ENCODE measurements at regions not wholly inside any gene's neighbourhood (a gene's known extent, or its start where the extent isn't known, plus 50 kb on each side); places are given as distances from the start of the nearest gene placed in this dataset.

GRCh38 chr1:190615818-190616217 is 138.2 kb upstream of the BRINP3 start:
- H3K27me3 ChIP-seq (ENCODE audit: control insufficient read depth, insufficient read depth, low read length), result no peaks in the 10 kb centered on the region
- no peaks in the 10 kb centered on the region for H3K9me3 ChIP-seq (ENCODE audit: control insufficient read depth, insufficient read depth, low read length)
- DNase-seq (ENCODE audit: low read depth, low spot score), result no peak
- no peak overlapping the region for H3K4me3 ChIP-seq (ENCODE audit: low read depth, low read length)
- ChIA-PET POLR2A (no interaction called here), CTCF (no interaction called here)
- H3K27ac ChIP-seq (ENCODE audit: low read depth, low read length), result no peak overlapping the region
- TF ChIP-seq, protein P1, sequence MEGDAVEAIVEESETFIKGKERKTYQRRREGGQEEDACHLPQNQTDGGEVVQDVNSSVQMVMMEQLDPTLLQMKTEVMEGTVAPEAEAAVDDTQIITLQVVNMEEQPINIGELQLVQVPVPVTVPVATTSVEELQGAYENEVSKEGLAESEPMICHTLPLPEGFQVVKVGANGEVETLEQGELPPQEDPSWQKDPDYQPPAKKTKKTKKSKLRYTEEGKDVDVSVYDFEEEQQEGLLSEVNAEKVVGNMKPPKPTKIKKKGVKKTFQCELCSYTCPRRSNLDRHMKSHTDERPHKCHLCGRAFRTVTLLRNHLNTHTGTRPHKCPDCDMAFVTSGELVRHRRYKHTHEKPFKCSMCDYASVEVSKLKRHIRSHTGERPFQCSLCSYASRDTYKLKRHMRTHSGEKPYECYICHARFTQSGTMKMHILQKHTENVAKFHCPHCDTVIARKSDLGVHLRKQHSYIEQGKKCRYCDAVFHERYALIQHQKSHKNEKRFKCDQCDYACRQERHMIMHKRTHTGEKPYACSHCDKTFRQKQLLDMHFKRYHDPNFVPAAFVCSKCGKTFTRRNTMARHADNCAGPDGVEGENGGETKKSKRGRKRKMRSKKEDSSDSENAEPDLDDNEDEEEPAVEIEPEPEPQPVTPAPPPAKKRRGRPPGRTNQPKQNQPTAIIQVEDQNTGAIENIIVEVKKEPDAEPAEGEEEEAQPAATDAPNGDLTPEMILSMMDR (IDR thresholded peaks at IDR 0.05; ENCODE audit: low read depth, low read length), result no peak

GRCh38 chr1:190616235-190616634 is 138.6 kb upstream of the BRINP3 start:
- Histone ChIP-seq H3K4me3 (ENCODE audit: low read depth, low read length) (no peak overlapping the region), H3K27me3 (ENCODE audit: control insufficient read depth, insufficient read depth, low read length) (no peaks in the 10 kb centered on the region), H3K9me3 (ENCODE audit: control insufficient read depth, insufficient read depth, low read length) (no peaks in the 10 kb centered on the region), H3K27ac (ENCODE audit: low read depth, low read length) (no peak overlapping the region)
- DNase-seq (ENCODE audit: low read depth, low spot score), result no peak
- TF ChIP-seq, protein P1 (IDR thresholded peaks at IDR 0.05; ENCODE audit: low read depth, low read length), result no peak
- ChIA-PET CTCF (no interaction called here), POLR2A (no interaction called here)

- Histone ChIP-seq H3K27ac (ENCODE audit: low read depth, low read length) (no peak overlapping the region), H3K4me3 (ENCODE audit: low read depth, low read length) (no peak overlapping the region), H3K27me3 (ENCODE audit: control insufficient read depth, insufficient read depth, low read length) (no peaks in the 10 kb centered on the region), H3K9me3 (ENCODE audit: control insufficient read depth, insufficient read depth, low read length) (no peaks in the 10 kb centered on the region)
- DNase-seq (ENCODE audit: low read depth, low spot score), result no peak
- POLR2A ChIA-PET, result no interaction called here
- CTCF ChIA-PET, result no interaction called here
- TF ChIP-seq, protein P1 (IDR thresholded peaks at IDR 0.05; ENCODE audit: low read depth, low read length), result no peak
Measured at GRCh38 chr1:190619724-190620123, 142.1 kb upstream of the BRINP3 start.

GRCh38 chr1:190633488-190633887 is 155.8 kb upstream of the BRINP3 start:
- no peak overlapping the region for H3K4me3 ChIP-seq (ENCODE audit: low read depth, low read length)
- CTCF ChIA-PET, result interaction anchor here (0.7 kb wide), 1 partner anchor 157 kb away, joined by 4 read pairs; no protein-coding TSS in a partner anchor
- H3K27ac ChIP-seq (ENCODE audit: low read depth, low read length), result no peak overlapping the region

DNA sequence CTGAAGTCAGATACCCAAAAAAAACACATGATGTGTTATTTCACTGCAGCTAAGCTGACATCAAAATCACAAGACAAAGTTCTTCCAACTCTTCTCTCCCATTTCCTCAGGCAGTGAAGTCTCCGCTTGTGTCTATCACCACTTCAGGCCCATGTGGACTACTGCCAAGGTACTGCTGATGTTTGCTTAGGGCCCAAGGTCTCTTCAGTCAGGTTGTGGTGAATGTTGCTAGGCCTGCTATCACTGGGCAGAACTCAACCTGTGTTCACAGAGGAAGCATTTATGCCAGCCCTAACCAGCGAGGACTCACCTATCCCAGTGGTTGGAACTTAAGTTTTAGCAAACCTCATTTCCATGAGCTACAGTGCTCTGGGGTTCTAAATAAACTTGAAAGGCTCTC is 156.5 kb upstream of the BRINP3 start:
- Histone ChIP-seq H3K27ac (ENCODE audit: low read depth, low read length) (no peak overlapping the region), H3K27me3 (ENCODE audit: control insufficient read depth, insufficient read depth, low read length) (no peaks in the 10 kb centered on the region), H3K9me3 (ENCODE audit: control insufficient read depth, insufficient read depth, low read length) (no peaks in the 10 kb centered on the region), H3K4me3 (ENCODE audit: low read depth, low read length) (no peak overlapping the region)
- no peak for DNase-seq (ENCODE audit: low read depth, low spot score)
- CTCF ChIA-PET, result no interaction called here
- POLR2A ChIA-PET, result no interaction called here
- TF ChIP-seq, protein P1 (IDR thresholded peaks at IDR 0.05; ENCODE audit: low read depth, low read length), result no peak

More at GRCh38 chr1:190633488-190633887, 155.8 kb upstream of the BRINP3 start:
- no peaks in the 10 kb centered on the region for H3K9me3 ChIP-seq (ENCODE audit: control insufficient read depth, insufficient read depth, low read length)
- no peaks in the 10 kb centered on the region for H3K27me3 ChIP-seq (ENCODE audit: control insufficient read depth, insufficient read depth, low read length)
- TF ChIP-seq, protein P1 (IDR thresholded peaks at IDR 0.05; ENCODE audit: low read depth, low read length), result no peak
- POLR2A ChIA-PET, result no interaction called here
- no peak for DNase-seq (ENCODE audit: low read depth, low spot score)
